HG03108 (cell line): ENCODE measurements at regions not wholly inside any gene's neighbourhood (a gene's known extent, or its start where the extent isn't known, plus 50 kb on each side); places are given as distances from the start of the nearest gene placed in this dataset.
"Not testable (repeated sequence)": the region's sequence is repeated elsewhere in the genome, so short reads cannot be mapped to it uniquely, and the experiment has no call there.

Source experiments
- ATAC-seq: cut with Tn5 transposase; IDR thresholded peaks from one replicate; pipeline ENCODE4 v1.9.1; 2021; ENCODE audit warnings: moderate library complexity; ENCODE audit not compliant: unreplicated experiment

DNA sequence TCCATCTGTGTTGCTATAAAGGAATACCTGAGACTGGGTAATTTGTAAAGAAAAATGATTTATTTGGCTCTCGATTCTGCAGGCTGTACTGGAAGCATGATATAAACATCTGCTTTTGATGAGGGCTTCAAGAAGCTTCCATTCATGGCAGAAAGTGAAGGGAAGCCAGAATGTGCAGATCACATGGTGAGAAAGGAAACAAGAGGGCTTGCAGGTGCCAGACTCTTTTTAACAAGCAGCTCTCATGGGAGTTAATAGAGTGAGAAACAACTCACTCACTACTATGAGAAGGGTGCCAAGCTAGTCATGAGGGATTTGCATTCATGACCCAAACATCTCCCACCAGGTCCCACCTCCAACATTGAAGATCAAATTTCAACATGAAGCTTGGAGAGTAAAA lies 247.2 kb downstream of the ZIC4 start:
- ATAC-seq: no peak

DNA sequence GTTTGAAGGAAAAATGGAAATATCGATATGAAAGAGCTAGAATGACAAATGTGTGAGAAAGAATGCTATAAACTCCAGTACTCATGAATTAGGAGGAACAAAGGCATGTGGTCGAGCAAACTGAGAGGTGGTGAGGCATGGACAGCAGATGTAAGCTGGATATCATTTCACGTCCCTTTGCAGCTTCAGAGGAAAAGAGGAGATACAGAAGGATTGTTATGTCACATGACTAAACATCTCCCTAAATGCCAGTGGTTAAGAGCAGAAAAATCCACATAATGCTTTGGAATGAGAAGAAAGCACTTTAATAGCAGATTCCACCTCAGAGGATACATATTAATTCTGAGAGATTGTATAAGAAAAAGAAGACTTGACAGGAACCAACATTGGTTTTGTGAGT lies 248.7 kb downstream of the ZIC4 start:
- ATAC-seq: no peak

DNA sequence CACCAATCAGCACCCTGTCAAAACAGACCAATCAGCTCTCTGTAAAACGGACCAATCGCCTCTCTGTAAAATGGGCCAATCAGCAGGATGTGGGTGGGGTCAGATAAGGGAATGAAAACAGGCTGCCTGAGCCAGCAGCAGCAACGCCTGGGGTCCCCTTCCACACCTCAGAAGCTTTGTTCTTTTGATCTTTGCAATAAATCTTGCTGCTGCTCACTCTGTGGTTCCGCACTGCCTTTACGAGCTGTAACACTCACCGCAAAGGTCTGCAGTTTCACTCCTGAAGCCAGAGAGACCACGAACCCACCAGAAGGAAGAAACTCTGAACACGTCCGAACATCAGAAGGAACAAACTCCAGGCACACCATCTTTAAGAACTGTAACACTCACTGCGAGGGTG lies 251.4 kb downstream of the ZIC4 start:
- not testable (repeated sequence) for ATAC-seq

DNA sequence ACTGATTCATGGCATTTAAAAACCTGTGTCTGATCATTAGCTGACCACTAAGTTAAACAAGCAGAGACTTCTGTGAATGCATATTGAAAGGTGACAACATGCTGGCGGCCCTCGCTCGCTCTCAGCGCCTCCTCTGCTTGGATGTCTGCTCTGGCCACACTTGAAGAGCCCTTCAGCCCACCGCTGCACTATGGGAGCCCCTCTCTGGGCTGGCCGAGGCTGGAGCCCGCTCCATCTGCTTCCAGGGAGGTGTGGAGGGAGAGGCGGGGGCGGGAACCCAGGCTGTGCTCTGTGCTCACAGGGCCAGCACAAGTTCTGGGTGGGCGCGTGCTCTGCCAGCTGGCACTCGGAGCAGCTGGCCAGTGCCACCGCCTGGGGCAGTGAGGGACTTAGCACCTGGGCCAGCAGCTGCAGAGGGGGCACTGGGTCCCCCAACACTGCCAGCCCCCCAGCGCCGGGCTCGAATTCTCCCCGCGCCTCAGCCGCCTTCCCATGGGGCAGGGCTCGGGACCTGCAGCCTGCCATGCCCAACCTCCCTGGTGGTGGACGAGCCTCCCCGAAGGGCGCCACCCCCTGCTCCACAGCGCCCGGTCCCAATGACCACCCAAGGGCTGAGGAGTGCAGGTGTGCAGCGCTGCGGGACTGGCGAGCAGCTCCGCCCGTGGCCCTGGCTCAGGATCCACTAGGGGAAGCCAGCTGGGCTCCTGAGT lies 252.4 kb downstream of the ZIC4 start:
- no peak for ATAC-seq

DNA sequence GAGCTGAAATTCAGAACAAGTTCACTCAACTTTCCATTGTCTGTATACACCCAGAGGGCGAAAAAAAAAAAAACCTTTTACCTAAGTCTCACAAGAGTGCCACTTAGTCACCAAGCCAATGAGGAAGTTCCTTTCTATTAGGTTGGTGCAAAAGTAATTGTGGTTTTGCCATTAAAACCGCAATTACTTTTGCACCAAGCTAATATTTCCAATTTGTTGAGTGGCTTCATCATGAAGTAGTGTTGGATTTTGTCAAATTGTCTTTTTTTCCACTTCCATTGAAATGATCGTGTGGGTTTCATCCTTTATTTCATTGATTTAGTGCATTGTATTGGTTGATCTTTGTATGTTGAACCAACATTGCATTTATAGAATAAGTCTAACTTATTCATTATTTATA lies 253.9 kb downstream of the ZIC4 start:
- no peak for ATAC-seq

DNA sequence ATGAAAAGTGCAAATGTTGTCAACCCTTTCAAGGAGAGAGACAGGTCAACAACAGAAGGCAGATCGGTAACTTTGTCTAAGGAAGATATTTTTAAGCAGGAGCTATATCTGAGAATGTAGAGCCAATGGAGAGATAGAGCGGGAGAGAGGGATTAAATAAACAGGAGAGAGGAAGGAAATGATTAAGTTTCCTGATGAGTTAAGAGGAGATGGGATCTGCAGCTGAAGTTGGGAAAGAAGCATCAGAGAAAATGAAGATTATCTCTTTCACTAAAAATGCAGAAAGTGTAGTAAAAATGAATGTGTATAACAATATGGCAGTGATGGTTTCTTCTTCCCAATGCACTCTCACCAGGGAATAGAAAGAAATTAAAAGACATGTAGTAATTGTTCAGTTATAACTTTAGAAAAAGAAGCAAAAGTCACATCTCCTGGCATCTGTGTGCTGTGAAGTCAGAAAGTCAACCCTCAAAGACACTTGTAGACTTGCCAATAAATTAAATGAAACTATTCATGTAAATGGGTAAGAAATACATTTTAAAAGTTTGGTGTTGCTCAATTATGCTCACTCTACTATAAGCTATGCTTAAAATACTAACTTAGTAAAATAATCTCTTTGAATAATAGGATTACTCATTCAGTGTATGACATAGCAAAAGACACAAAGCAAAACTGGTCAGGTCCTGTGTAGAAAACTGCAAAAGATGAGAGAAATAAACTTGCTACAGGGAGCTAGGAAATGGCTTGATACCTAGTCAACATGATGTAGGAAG lies 264.6 kb downstream of the ZIC4 start:
- no peak for ATAC-seq

DNA sequence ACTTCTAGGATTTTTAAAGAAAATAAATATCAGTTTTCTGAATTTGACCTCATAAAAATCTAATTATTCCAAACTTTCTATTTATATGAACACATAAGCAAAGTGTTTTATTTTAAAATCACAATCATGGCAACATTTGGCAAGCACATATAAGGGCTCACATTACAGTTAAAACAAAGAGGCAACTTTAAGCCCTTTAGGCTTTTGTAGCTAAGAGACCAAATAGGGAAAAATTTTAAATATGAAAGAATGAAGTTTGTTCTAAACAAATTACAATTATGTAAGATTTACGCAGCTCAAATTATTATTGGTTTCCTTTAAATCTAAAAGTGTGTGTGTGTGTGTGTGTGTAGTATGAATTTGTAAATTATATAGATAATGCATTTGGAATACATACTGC lies 267.0 kb downstream of the ZIC4 start:
- ATAC-seq: no peak

DNA sequence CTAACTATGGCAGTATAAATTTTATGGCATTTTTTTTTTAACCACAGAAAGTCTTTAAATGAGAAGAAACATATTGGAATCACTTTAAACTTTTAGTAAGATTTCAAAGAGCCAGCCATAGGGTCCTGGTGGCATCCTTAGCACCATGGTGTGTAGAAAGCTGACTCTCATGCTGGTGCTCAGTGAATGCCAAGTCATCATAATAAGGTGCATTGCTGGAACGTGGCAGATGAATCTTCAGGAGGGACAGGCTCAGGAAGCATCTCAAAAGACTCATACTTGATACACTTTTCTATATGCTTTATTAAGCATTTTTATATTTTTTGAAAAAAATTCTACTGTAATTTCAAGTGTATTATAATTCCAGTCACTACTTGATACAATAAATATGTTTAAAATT lies 274.2 kb downstream of the ZIC4 start:
- ATAC-seq: no peak

DNA sequence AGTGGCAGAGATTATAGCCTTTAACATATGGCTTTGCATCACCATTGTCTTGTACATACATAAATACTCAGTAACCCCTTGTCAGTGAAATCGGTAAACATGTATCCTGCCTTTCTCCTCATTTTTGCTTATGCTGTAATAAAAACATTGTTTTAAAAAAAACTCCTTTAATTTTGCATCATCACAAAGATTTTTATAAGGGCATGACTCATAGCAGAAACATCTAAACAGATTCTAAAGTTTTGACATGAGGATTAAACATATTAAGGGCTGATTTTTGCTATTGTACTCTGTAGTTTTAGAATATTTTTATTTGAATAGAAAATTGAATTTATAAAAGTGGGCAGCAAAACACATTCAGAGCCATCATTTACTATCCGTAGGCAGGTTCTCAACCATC lies 275.9 kb downstream of the ZIC4 start:
- ATAC-seq: no peak

DNA sequence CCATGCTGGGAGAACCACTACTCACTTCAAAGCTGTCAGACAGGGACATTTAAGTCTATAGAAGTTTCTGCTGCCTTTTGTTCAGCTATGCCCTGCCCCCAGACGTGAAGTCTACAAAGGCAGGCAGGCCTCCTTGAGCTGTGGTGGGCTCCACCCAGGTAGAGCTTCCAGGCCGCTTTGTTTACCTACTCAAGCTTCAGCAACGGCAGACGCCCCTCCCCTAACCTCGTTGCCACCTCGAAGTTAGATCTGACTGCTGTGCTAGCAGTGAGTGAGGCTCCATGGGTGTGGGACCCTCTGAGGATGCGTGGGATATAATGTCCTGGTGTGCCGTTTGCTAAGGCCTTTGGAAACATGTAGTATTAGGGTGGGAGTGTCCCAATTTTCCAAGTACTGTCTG lies 276.7 kb downstream of the ZIC4 start:
- ATAC-seq: no peak

DNA sequence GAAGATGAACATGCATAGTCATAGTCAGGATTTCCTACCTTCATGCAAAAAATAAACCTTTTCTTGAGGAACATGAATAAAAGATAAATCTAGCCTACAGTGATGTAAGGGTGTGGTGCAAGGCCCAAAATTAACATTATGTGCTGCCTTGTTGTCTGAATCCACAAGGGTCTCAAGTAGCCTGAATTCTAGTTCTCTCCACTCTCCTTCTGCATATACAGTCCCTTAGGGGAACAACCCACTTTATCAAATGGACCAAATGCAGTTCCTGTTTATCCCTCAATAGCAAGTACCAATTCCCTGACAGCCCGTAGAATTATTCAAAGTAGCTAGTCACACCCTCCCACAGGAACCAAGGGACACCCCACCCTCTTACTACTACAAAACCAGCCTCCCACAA lies 284.0 kb downstream of the ZIC4 start:
- ATAC-seq: no peak

DNA sequence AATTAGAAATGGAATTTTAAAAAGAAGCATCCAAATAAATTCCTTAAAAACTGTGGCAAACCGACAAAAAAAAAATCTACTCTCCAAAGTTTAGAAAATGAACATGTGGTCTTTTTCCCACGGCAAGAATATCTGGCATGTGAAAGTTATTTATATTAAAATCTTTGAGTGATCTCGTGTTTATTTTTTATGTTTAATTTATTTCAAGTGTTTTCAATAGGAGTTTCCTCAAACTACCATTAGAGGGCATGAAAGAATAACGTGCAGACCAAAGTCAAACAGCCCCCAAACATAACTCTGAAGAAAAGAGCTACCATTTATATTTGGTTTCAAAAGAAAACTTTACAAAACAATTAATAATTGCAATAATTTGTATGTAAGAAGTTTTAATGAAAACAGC lies 286.4 kb downstream of the ZIC4 start:
- ATAC-seq: no peak

DNA sequence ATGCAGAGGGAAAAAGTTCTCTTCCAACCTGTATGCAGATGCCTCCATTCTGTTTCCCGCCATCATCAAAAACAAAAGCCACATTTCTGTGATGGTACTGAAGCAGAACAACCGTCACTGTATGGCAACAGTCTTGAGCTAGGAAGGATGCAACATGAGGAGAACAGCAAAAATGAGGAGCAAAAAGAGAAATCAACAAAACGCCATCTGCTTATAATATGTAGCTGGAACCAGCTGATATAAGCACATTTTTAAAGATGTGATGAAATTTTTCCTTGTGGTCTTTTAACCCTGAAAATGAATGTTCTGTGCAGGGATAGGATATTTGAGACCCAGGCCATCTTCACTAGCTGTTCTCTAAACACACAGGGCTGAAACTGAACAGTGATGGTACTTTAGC lies 287.0 kb downstream of the ZIC4 start:
- ATAC-seq: no peak

DNA sequence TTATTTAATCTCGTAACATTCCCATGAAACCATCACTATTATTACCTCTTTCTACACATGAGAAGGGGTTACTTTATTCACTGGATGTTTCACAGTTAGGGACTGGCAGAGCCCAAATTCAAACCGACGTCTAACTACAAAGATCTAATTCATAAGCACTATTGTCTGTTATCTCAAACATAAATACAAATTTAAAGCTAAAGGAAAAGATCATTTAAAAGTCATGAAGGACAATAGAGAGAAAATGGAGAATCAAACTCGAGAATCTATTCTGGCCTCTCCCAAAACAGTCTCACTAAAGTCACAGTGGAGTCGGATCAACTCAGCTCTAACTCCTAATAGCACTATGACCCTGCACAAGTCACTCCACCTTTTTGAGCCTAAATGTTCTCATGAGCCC lies 287.7 kb downstream of the ZIC4 start:
- ATAC-seq: no peak

DNA sequence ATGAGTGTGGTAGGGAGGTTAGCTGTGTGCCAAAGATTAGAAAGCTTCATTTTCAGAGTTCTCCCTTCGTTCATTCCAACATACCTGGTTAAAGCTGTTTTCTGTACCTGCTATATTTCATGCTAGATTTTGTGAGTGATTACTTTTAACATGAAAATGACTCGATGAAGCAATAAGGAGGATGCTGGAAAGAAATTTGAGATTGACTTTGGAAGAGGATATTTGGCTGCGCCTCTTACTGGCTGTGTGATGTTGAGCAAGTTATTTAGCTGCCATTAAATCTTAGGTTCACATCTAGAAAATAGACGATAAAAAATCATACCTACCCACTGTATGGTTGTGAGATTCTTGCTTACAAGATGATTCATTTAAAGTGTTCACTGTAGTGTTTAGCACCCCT lies 288.7 kb downstream of the ZIC4 start:
- no peak for ATAC-seq

DNA sequence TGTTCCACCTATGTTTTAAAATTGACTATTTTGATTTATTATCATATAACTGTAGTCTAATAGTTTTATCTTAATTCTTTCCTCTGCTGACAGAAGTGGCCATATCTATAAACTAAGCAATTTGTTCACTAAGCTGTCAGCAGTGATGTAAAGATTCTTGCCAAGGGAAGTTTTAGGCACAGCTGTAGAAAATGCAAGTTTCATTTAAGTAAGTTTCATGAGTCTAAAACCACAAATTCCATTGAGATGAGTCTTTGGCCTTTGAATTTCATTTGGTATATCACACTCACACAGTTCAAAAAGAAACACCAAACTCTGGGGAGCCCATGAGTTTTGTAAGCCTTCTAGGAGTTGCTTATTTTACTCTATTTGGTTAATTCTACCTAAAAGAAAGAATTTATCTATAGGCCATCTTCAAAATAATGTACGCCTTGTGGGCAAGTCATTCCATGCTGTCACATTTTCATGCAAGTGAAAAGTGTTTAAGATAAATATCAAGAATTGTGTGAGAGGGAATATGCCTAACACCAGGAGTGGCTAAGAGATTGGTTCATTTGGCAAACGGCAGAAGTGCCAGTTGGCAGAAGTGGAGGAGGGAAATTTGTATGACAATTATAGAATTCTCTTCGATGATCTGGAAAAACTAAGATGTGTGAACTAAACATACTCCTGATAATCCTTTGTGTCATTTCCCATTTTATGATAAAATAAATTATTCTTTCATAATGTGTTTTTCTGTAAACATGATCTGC lies 292.9 kb downstream of the ZIC4 start:
- ATAC-seq: no peak

DNA sequence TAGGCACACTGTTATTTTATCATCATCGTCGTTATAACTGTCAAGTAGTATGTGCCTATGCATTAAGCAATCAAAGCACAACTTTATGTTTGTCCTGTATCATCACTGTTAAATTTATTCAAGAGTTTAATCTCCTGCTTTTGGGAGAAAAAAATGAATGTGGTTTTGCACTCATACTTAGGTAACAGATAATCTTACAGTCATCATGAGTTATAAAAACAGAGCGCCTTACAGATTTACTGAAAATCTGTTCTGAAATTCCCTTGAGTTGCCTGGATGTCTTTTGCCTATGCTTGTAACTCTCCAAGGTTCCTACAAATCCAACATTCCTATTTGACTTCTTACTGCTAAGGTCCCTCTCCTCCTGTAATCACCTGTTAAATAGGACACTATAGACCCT lies 307.3 kb downstream of the ZIC4 start:
- no peak for ATAC-seq

DNA sequence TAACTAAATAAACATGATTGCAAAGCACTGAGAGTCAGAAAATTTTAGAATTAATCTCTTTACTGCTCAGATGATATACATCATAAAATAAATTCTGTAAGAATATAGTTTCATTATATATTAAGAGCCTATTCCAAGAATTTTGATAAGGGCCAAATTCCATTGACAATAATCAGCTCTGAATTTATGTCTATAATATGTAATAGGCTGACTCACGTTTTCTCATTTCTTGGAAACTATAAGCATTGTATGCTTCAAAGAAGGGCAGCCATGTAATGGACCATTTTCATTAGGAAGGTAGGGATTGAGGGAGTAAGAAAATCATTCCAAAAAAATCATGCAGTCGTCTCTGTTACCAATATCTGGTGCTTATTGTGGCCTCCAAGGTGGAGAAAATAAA lies 315.9 kb downstream of the ZIC4 start:
- no peak for ATAC-seq

DNA sequence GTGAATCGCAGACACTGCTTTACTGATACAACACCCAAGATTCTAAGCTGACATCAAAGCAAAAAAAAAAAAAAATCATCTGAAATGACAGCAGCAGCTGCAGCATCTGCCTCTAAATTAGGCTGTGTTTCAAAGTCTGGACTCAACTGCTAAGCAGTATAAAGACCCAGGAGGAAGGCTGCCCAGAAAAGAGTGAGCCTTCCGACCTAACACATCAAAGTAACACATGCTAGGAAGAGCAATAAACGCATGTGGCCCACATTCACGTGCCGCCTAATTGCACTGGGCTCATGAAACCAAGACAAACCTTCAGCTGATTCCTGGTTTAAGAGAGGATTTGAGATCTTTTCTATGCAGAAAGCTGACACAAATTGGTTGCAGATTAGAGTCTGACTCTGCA lies 317.1 kb downstream of the ZIC4 start:
- ATAC-seq: no peak

DNA sequence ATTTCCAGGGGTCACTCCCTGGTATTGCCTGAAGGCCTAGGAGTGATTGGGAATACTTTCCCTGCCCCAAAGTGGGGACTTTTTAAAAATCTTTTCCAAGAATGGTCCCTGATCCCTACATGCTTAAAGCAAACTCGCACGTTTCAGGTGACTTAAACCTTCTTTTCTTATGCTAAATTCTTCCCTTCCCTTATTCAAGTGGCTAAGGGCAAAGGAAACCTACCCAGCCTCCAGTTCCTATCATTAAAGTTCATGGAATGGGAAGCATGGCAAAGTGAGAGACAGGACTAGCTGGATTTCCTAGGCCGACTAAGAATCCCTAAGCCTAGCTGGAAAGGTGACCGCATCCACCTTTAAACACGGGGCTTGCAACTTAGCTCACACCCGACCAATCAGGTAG lies 346.8 kb downstream of the ZIC4 start:
- ATAC-seq: not testable (repeated sequence)

DNA sequence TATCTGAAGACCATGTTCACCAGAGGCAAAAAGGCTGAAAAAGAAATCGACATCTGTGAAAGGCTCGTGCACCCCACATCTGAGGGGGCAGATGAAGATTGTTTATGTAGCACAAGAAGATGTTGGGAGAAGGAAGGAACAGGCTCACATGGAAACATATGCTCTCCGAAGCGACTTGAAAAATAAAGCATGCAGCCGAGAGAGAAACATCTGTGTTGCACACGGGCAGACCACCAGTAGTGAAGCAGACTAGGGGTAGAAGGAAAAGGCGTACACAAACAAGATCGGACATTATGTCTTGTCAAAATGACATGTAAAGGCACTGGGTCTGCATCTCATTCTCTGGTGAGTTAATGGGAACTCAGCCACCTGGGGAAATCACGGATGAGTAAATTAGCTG lies 356.5 kb downstream of the ZIC4 start:
- ATAC-seq: no peak

DNA sequence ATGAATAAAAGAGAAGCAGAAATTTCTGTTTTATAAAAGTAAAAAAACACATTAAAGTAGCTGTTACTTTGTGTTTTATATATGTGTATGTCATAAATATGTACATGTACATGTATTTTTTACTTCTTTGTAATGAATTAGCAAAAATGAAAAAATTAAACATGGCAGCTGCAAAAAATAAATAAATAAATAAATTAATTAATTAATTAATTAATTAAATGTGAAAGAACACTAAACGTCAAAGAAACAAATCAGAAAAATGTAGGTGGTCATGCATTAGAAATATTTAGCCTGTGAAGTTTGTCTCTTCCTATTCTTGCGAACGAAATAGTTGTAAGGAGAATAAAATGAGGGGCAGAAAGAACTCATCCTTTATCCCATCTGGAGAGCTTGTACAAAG lies 357.0 kb downstream of the ZIC4 start:
- ATAC-seq: no peak
